A549 (cell line): ENCODE measurements at regions not wholly inside any gene's neighbourhood (a gene's known extent, or its start where the extent isn't known, plus 50 kb on each side); places are given as distances from the start of the nearest gene placed in this dataset.

Experiments used
- ESRRA ChIP-seq: fragments of 150-350 bp; IDR thresholded peaks from 2 replicates; pipeline ENCODE4 v1.6.1; 2014; ENCODE audit warnings: mild to moderate bottlenecking, low read length, borderline replicate concordance
- JUN ChIP-seq, 2 experiments: fragments of >200 bp; sonication (Bioruptor Twin); formaldehyde crosslinking; IDR thresholded peaks; 2 replicates in 1 of 2; 3 replicates in 1 of 2; pipeline ENCODE4 v1.6.1; 2016 to 2017
- TF ChIP-seq, protein P1 (sequence below): fragments of 250-450 bp; sonication (Bioruptor Pico); IDR thresholded peaks from 2 replicates; pipeline ENCODE4 v1.5.0; 2021; ENCODE audit warnings: mild to moderate bottlenecking, moderate library complexity, borderline replicate concordance

DNA sequence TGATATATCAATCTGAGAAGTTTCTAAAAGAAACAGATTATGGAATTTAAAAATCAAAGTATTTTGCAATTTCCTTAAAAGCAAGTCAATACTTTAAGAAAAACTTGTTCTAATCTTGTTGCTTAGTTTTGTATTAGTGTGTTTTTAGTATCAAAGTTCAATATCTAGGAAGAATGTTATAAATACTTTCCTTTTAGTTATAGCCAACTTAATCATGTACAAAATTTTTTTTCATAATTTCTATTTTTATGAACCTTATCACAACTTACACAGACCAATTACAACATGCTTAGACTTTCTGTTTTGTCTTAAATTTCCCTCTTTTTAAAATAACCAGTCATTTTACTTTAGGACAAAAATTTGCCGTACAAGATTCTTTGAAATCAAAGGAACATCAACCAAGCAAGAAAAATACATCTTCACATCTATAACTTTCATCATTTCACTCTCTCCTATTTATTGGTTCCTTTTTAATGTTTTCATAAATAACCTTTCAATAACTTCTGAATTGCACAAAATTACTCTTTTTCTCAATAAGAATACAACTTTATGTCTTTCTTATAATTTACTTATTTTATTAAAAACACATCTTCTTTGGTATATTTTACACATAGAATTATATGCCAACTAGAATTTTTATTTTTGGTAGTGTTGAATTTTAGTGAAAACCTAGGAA lies 308.2 kb upstream of the GLI3 start:
- TF ChIP-seq ESRRA: no peak
- TF ChIP-seq, protein P1, sequence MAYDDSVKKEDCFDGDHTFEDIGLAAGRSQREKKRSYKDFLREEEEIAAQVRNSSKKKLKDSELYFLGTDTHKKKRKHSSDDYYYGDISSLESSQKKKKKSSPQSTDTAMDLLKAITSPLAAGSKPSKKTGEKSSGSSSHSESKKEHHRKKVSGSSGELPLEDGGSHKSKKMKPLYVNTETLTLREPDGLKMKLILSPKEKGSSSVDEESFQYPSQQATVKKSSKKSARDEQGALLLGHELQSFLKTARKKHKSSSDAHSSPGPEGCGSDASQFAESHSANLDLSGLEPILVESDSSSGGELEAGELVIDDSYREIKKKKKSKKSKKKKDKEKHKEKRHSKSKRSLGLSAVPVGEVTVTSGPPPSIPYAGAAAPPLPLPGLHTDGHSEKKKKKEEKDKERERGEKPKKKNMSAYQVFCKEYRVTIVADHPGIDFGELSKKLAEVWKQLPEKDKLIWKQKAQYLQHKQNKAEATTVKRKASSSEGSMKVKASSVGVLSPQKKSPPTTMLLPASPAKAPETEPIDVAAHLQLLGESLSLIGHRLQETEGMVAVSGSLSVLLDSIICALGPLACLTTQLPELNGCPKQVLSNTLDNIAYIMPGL (CRISPR knock-in tag): no peak
- TF ChIP-seq JUN (IDR thresholded peaks at IDR 0.05): no peak
